ENCODE measurements at regions not wholly inside any gene's neighbourhood (a gene's known extent, or its start where the extent isn't known, plus 50 kb on each side); places are given as distances from the start of the nearest gene placed in this dataset.

DNA sequence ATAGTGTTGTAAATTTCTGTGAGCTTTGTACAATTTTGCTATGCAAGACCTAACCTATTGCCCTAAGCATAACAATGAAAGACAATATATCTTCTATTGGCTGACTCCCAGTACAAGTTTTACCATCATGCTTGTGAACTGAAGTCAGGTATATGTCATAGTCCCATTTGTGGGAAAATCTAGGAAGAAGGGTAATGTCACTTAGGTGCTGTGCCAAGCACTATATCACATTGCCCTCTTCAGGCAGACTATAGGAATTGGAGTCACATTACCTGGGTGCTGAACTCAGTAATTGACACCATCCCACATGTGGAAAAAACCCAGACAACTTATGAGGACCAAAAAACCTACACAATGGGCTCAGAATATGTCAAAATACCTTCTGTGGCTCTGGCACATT, 907.4 kb upstream of the AMELY start:
- TF ChIP-seq POLR2A (IDR thresholded peaks at IDR 0.05): no peak
- TF ChIP-seq, protein P1, sequence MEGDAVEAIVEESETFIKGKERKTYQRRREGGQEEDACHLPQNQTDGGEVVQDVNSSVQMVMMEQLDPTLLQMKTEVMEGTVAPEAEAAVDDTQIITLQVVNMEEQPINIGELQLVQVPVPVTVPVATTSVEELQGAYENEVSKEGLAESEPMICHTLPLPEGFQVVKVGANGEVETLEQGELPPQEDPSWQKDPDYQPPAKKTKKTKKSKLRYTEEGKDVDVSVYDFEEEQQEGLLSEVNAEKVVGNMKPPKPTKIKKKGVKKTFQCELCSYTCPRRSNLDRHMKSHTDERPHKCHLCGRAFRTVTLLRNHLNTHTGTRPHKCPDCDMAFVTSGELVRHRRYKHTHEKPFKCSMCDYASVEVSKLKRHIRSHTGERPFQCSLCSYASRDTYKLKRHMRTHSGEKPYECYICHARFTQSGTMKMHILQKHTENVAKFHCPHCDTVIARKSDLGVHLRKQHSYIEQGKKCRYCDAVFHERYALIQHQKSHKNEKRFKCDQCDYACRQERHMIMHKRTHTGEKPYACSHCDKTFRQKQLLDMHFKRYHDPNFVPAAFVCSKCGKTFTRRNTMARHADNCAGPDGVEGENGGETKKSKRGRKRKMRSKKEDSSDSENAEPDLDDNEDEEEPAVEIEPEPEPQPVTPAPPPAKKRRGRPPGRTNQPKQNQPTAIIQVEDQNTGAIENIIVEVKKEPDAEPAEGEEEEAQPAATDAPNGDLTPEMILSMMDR (IDR thresholded peaks at IDR 0.05): no peak
